Neural cell (in vitro differentiated cells): ENCODE measurements at regions not wholly inside any gene's neighbourhood (a gene's known extent, or its start where the extent isn't known, plus 50 kb on each side); places are given as distances from the start of the nearest gene placed in this dataset.

ENCODE experiments used
- EZH2 ChIP-seq: fragments of 200-600, 300-800 bp; shearing (Covaris generic), sonication (generic); IDR thresholded peaks from 2 replicates; pipeline ENCODE4 v1.6.1; 2014; ENCODE audit warnings: antibody characterized with exemption, low read length, borderline replicate concordance, mild to moderate bottlenecking; ENCODE audit not compliant: insufficient read depth, poor library complexity, severe bottlenecking
- RAD21 ChIP-seq: fragments of 450-650 bp; conservative IDR thresholded peaks from 2 replicates; pipeline ENCODE4 v1.6.1; 2014; ENCODE audit warnings: antibody characterized with exemption, mild to moderate bottlenecking, moderate library complexity
- TF ChIP-seq, protein P1 (sequence below): fragments of 450-650 bp; IDR thresholded peaks from 2 replicates; pipeline ENCODE4 v1.5.1; 2014; ENCODE audit warnings: antibody characterized with exemption, mild to moderate bottlenecking, moderate library complexity; ENCODE audit not compliant: poor library complexity, severe bottlenecking

GRCh38 chr5:68449380-68449779, 233.8 kb downstream of the PIK3R1 start:
- TF ChIP-seq EZH2: no peak
- TF ChIP-seq, protein P1, sequence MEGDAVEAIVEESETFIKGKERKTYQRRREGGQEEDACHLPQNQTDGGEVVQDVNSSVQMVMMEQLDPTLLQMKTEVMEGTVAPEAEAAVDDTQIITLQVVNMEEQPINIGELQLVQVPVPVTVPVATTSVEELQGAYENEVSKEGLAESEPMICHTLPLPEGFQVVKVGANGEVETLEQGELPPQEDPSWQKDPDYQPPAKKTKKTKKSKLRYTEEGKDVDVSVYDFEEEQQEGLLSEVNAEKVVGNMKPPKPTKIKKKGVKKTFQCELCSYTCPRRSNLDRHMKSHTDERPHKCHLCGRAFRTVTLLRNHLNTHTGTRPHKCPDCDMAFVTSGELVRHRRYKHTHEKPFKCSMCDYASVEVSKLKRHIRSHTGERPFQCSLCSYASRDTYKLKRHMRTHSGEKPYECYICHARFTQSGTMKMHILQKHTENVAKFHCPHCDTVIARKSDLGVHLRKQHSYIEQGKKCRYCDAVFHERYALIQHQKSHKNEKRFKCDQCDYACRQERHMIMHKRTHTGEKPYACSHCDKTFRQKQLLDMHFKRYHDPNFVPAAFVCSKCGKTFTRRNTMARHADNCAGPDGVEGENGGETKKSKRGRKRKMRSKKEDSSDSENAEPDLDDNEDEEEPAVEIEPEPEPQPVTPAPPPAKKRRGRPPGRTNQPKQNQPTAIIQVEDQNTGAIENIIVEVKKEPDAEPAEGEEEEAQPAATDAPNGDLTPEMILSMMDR: no peak
- no peak for TF ChIP-seq RAD21
